Fibroblast of mammary gland (primary cell): ENCODE measurements at regions not wholly inside any gene's neighbourhood (a gene's known extent, or its start where the extent isn't known, plus 50 kb on each side); places are given as distances from the start of the nearest gene placed in this dataset.

Experiments used
- DNase-seq: peaks from one replicate; pipeline ENCODE4 v3.0.0-alpha.2; 2010; ENCODE audit warnings: low read depth
- H3K4me3 ChIP-seq: 2 replicates; pipeline ENCODE4 v1.5.1; 2011; ENCODE audit warnings: low read depth, mild to moderate bottlenecking, low read length, moderate library complexity; ENCODE audit not compliant: control insufficient read depth
- TF ChIP-seq, protein P1 (sequence below): conservative IDR thresholded peaks from 2 replicates; pipeline ENCODE4 v1.5.1; 2011; ENCODE audit warnings: low read depth, low read length, inconsistent platforms; ENCODE audit not compliant: control insufficient read depth, insufficient read depth

DNA sequence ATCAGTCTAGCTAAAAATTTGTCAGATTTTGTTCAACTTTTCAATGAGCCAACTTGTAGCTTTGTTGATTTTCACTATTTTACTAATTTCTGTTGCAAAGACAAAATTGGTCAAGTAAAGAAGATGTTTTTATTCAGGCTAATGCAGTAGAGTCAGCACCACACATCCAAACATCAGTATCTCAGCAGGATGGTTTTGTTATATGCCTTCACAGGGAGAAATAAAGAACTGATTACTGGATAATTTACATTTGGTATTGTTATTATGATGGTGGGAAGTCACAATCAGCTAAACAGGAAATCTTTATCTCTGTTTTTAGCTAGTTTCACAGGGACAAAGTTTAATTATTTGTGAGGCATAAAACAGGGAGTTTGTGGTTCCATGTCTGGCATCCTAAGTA is 713.4 kb downstream of the SLITRK5 start:
- TF ChIP-seq, protein P1, sequence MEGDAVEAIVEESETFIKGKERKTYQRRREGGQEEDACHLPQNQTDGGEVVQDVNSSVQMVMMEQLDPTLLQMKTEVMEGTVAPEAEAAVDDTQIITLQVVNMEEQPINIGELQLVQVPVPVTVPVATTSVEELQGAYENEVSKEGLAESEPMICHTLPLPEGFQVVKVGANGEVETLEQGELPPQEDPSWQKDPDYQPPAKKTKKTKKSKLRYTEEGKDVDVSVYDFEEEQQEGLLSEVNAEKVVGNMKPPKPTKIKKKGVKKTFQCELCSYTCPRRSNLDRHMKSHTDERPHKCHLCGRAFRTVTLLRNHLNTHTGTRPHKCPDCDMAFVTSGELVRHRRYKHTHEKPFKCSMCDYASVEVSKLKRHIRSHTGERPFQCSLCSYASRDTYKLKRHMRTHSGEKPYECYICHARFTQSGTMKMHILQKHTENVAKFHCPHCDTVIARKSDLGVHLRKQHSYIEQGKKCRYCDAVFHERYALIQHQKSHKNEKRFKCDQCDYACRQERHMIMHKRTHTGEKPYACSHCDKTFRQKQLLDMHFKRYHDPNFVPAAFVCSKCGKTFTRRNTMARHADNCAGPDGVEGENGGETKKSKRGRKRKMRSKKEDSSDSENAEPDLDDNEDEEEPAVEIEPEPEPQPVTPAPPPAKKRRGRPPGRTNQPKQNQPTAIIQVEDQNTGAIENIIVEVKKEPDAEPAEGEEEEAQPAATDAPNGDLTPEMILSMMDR: no peak
- H3K4me3 ChIP-seq: no peak overlapping the region
- no peak for DNase-seq

DNA sequence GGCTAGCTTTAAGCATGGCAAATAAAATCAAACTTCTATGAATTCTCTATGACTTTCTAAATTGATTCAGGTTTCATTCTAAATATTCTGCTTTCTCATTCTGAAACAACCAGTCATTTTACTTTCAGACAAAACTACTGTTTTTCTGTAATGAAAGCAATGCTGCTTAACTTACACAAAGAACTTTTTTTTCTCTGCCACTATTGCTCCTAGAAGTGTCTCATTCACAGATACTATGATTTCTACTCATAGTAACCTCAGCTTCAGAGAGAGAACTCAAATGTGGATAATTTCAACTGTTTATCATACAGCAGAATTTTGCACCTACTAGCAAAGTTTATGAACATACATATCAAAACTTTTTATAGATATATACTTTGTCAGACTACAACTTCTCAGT is 724.6 kb downstream of the SLITRK5 start:
- H3K4me3 ChIP-seq: no peak overlapping the region
- DNase-seq: no peak
- TF ChIP-seq, protein P1: no peak

DNA sequence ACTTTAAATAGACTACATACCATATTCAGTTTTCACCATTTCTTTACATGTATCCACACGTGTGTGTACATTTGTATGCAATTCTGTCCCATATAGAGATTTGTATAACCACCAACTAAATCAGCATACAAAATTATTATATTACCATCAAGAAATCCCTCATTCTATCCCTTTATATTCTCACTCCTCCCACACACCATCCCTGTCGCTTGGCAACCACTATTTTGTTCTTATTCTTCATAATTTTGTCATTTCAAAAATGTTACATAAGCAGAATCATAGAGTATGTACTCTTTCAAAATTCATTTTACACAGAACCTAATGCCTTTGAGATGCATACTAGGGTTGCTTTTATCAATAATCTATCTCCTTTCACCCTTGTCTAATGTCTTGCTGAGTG is 740.5 kb downstream of the SLITRK5 start:
- TF ChIP-seq, protein P1: no peak
- no peak for DNase-seq
- H3K4me3 ChIP-seq: no peak overlapping the region

DNA sequence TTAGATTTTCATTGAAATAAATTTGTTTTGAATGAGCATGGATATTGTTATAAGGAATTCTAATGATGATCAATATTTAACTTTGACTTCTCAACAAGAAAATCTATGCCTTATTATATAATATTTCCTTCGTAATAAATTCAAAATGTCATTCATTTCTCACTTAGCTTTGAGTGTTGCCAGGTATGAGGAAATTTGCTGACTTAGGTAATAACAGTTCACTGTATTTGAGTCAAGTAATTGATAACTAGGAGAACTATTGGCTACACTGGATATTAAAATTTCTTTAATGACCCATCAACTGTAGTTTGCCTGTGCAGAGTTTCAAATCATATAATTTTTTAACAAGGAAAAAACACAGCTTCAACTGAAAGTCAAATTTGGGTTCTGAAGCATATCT is 746.6 kb downstream of the SLITRK5 start:
- no peak for DNase-seq
- TF ChIP-seq, protein P1: no peak
- no peak overlapping the region for H3K4me3 ChIP-seq

DNA sequence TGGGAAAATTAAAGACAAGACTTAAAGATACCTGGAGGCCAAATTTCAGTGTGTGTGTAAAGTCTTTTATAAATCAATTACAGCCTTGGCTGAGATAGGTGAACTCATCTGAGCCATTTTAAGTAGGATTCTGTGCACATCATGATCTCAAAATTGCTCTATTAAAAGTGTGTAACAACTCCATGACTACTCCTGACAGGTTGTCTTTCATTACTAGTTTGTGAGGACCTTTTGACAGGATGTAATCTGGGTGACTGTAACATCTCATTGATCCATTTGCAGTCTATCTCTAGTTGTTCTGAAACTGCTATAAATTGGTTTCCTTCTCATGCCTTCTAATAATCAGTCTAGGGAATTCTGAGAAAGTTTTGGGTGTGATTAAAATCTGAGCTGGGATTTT is 753.3 kb downstream of the SLITRK5 start:
- TF ChIP-seq, protein P1: no peak
- DNase-seq: no peak

DNA sequence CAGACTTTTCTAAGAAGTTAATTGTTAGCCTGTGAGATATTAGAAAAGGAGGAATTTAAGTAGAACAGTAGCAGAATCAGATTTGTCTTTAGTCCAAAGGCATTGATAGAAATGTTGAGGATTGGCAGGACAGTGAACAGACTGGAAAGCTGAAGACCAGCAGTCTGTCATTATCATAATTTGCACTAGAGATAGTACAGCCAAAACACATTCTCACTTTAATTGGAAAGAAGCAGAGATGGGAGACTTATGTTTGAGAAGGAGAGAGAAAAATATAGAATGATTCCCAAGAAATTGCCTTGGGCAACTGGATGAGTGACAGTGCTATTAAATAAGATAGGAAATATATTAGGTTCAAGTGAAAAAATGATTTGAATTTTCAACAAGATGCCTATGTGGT is 755.5 kb downstream of the SLITRK5 start:
- DNase-seq: no peak
- TF ChIP-seq, protein P1: no peak
- no peak overlapping the region for H3K4me3 ChIP-seq

More for the DNA sequence above, 753.3 kb downstream of the SLITRK5 start:
- no peak overlapping the region for H3K4me3 ChIP-seq

DNA sequence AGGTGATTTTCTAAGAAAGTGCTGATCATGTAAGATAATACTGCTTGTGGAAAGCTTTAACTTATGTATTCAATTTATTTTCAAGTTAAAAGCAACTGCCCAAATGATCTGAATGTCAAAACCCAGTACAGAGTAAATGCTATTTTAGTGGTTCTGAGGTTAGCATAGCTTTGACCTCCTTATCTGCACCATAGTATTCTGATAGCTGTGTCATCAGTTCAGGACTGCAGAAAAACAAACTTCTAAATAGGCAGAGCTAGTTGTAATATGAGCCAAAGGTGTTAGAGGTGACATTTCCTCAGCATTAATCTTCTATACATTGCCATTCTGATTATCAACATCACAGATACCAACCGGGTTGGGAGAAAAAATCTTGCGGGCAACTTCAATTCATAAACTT is 758.7 kb downstream of the SLITRK5 start:
- DNase-seq: no peak
- H3K4me3 ChIP-seq: no peak overlapping the region
- TF ChIP-seq, protein P1: no peak
